Hepatocyte (in vitro differentiated cells): ENCODE measurements at regions not wholly inside any gene's neighbourhood (a gene's known extent, or its start where the extent isn't known, plus 50 kb on each side); places are given as distances from the start of the nearest gene placed in this dataset.

Experiments used
- DNase-seq: peaks from one replicate; pipeline ENCODE4 v3.0.0-alpha.2; 2016; ENCODE audit warnings: low spot score
- H2AFZ ChIP-seq: fragments of 200-600 bp; sonication (generic); 2 replicates; pipeline ENCODE4 v1.6.0; 2016; ENCODE audit warnings: antibody characterized with exemption, mild to moderate bottlenecking
- H3K27ac ChIP-seq: fragments of 200-600 bp; sonication (generic); 2 replicates; pipeline ENCODE4 v1.5.1; 2016; ENCODE audit warnings: mild to moderate bottlenecking
- H3K27me3 ChIP-seq: fragments of 200-600 bp; sonication (generic); 2 replicates; pipeline ENCODE4 v1.6.1; 2016
- H3K36me3 ChIP-seq: fragments of 200-600 bp; sonication (generic); replicated peaks from 2 replicates; pipeline ENCODE4 v1.5.1; 2016; ENCODE audit warnings: low read depth; ENCODE audit not compliant: insufficient read depth
- H3K4me1 ChIP-seq: fragments of 200-600 bp; sonication (generic); 2 replicates; pipeline ENCODE4 v1.5.1; 2016; ENCODE audit warnings: mild to moderate bottlenecking, moderate library complexity; ENCODE audit not compliant: insufficient read depth
- H3K4me2 ChIP-seq: fragments of 200-600 bp; sonication (generic); 2 replicates; pipeline ENCODE4 v1.6.0; 2016
- H3K4me3 ChIP-seq: fragments of 200-600 bp; sonication (generic); 2 replicates; pipeline ENCODE4 v1.5.1; 2016; ENCODE audit warnings: mild to moderate bottlenecking
- H3K79me2 ChIP-seq: fragments of 200-600 bp; sonication (generic); 2 replicates; pipeline ENCODE4 v1.6.0; 2017; ENCODE audit warnings: mild to moderate bottlenecking
- H3K9me2 ChIP-seq: fragments of 200-600 bp; sonication (generic); replicated peaks from 2 replicates; pipeline ENCODE4 v1.6.0; 2017; ENCODE audit warnings: mild to moderate bottlenecking; ENCODE audit not compliant: insufficient read depth
- H3K9me3 ChIP-seq: fragments of 200-600 bp; sonication (generic); 2 replicates; pipeline ENCODE4 v1.5.1; 2016; ENCODE audit warnings: low read depth, mild to moderate bottlenecking
- H4K20me1 ChIP-seq: fragments of 200-600 bp; sonication (generic); 2 replicates; pipeline ENCODE4 v1.6.0; 2016; ENCODE audit warnings: mild to moderate bottlenecking; ENCODE audit not compliant: insufficient read depth, poor library complexity, severe bottlenecking
- CTCF ChIP-seq: fragments of 200-600 bp; sonication (generic); IDR thresholded peaks from 2 replicates; pipeline ENCODE4 v1.5.1; 2016; ENCODE audit warnings: antibody characterized with exemption, mild to moderate bottlenecking; ENCODE audit not compliant: poor library complexity
- EZH2 ChIP-seq: fragments of 200-600 bp; sonication (generic); IDR thresholded peaks from 2 replicates; pipeline ENCODE4 v1.6.1; 2016; ENCODE audit warnings: antibody characterized with exemption, mild to moderate bottlenecking, borderline replicate concordance
- EZH2phosphoT487 ChIP-seq: fragments of 200-600 bp; sonication (generic); IDR thresholded peaks from one replicate; pipeline ENCODE4 v1.6.1; 2018; ENCODE audit warnings: antibody characterized with exemption, mild to moderate bottlenecking, low read depth, moderate library complexity; ENCODE audit not compliant: unreplicated experiment, severe bottlenecking
- WGBS: methylation state at CpG from one replicate; pipeline ENCODE4 v1.1.6; 2016; ENCODE audit warnings: low lambda C conversion rate; ENCODE audit errors: missing lambda C conversion rate; 5-methylcytosine and 5-hydroxymethylcytosine counted together

GRCh38 chr12:105977236-105977635 lies 161.5 kb downstream of the NUAK1 start:
- H3K27ac ChIP-seq, result no peak overlapping the region
- H3K9me2 ChIP-seq, result no peaks in the 10 kb centered on the region
- no peaks in the 10 kb centered on the region for H3K79me2 ChIP-seq
- TF ChIP-seq CTCF (no peak), EZH2 (no peak), EZH2phosphoT487 (no peak)
- no peaks in the 10 kb centered on the region for H3K4me1 ChIP-seq
- no peak overlapping the region for H3K4me3 ChIP-seq
- no peaks in the 10 kb centered on the region for H3K9me3 ChIP-seq
- H2AFZ ChIP-seq, result no peak overlapping the region
- no peaks in the 10 kb centered on the region for H3K27me3 ChIP-seq
- H3K36me3 ChIP-seq, result no peaks in the 10 kb centered on the region
- no peak overlapping the region for H3K4me2 ChIP-seq
- DNase-seq, result no peak
- 78% methylated on average over 3 of the region's 3 CpGs for WGBS
- no peaks in the 10 kb centered on the region for H4K20me1 ChIP-seq

- Histone ChIP-seq H3K4me1 (no peaks in the 10 kb centered on the region), H3K27ac (no peak overlapping the region), H2AFZ (no peak overlapping the region), H3K9me2 (no peaks in the 10 kb centered on the region), H3K4me3 (no peak overlapping the region), H3K9me3 (no peaks in the 10 kb centered on the region), H3K27me3 (no peaks in the 10 kb centered on the region), H3K79me2 (no peaks in the 10 kb centered on the region), H3K36me3 (no peaks in the 10 kb centered on the region), H4K20me1 (no peaks in the 10 kb centered on the region), H3K4me2 (no peak overlapping the region)
- no peak for DNase-seq
- 67% methylated on average over 1 of the region's 1 CpG for WGBS
- TF ChIP-seq EZH2 (no peak), EZH2phosphoT487 (no peak), CTCF (no peak)
Measured at GRCh38 chr12:105977652-105978051, 161.1 kb downstream of the NUAK1 start.

GRCh38 chr12:105978276-105978675 lies 160.5 kb downstream of the NUAK1 start:
- H3K4me2 ChIP-seq, result no peak overlapping the region
- H3K4me1 ChIP-seq, result no peaks in the 10 kb centered on the region
- H4K20me1 ChIP-seq, result no peaks in the 10 kb centered on the region
- H3K36me3 ChIP-seq, result no peaks in the 10 kb centered on the region
- H3K79me2 ChIP-seq, result no peaks in the 10 kb centered on the region
- no peak overlapping the region for H3K27ac ChIP-seq
- no peaks in the 10 kb centered on the region for H3K27me3 ChIP-seq
- H3K4me3 ChIP-seq, result no peak overlapping the region
- TF ChIP-seq EZH2phosphoT487 (no peak), EZH2 (no peak), CTCF (no peak)
- 78% methylated on average over 3 of the region's 3 CpGs for WGBS
- no peaks in the 10 kb centered on the region for H3K9me3 ChIP-seq
- no peak for DNase-seq
- H2AFZ ChIP-seq, result no peak overlapping the region
- H3K9me2 ChIP-seq, result no peaks in the 10 kb centered on the region

GRCh38 chr12:105978686-105979085 lies 160.1 kb downstream of the NUAK1 start:
- Histone ChIP-seq H3K9me3 (no peaks in the 10 kb centered on the region), H3K4me3 (no peak overlapping the region), H3K27me3 (no peaks in the 10 kb centered on the region), H3K36me3 (no peaks in the 10 kb centered on the region), H3K4me2 (no peak overlapping the region), H3K9me2 (no peaks in the 10 kb centered on the region), H3K4me1 (no peaks in the 10 kb centered on the region), H3K27ac (no peak overlapping the region), H2AFZ (no peak overlapping the region), H4K20me1 (no peaks in the 10 kb centered on the region), H3K79me2 (no peaks in the 10 kb centered on the region)
- DNase-seq, result no peak
- WGBS, result 42% methylated on average over 3 of the region's 3 CpGs
- TF ChIP-seq CTCF (no peak), EZH2phosphoT487 (no peak), EZH2 (no peak)
